ENCODE measurements at regions not wholly inside any gene's neighbourhood (a gene's known extent, or its start where the extent isn't known, plus 50 kb on each side); places are given as distances from the start of the nearest gene placed in this dataset.

GRCh38 chr4:71261001-71261400 lies 77.8 kb upstream of the SLC4A4 start:
- 79 to 80% methylated on average over 6 of the region's 6 CpGs for WGBS, 2 experiments (ENCODE audit: low coverage in 1 of 2, low lambda C conversion rate in 2 of 2, missing lambda C conversion rate in 2 of 2)
- H3K36me3 ChIP-seq (ENCODE audit: low read depth) = no peaks in the 10 kb centered on the region
- no peak overlapping the region for H2AFZ ChIP-seq
- no peaks in the 10 kb centered on the region for H4K20me1 ChIP-seq (ENCODE audit: insufficient read depth)
- H3K4me1 ChIP-seq (ENCODE audit: insufficient read depth) = peaks cover 10% of the 10 kb centered on the region
- H3K4me2 ChIP-seq (ENCODE audit: unreplicated experiment) = no peak overlapping the region
- in situ Hi-C loops (cut with MboI) = no loop called here
- H3K79me2 ChIP-seq (ENCODE audit: insufficient read depth) = peaks cover 6% of the 10 kb centered on the region; the same call in 1 of the 2 replicates
- H3K9ac ChIP-seq = no peak overlapping the region
- no peak for DNase-seq
- H3F3A ChIP-seq (ENCODE audit: insufficient read depth) = peaks cover 11% of the 10 kb centered on the region; the same call in 1 of the 2 replicates
- TF ChIP-seq EZH2 (IDR thresholded peaks at IDR 0.05; ENCODE audit: insufficient read depth, poor library complexity, severe bottlenecking) = no peak
- TF ChIP-seq EZH2phosphoT487 (IDR thresholded peaks at IDR 0.05; ENCODE audit: insufficient read depth, low read depth) = no peak
- H3K27ac ChIP-seq = no peak overlapping the region
- no peaks in the 10 kb centered on the region for H3K9me3 ChIP-seq (ENCODE audit: low read depth)
- H3K27me3 ChIP-seq (replicated peaks; ENCODE audit: insufficient read depth) = no peaks in the 10 kb centered on the region
- no peaks in the 10 kb centered on the region for H3K9me2 ChIP-seq (ENCODE audit: insufficient read depth)
- no peak overlapping the region for H3K4me3 ChIP-seq

GRCh38 chr4:71261633-71262121 lies 77.1 kb upstream of the SLC4A4 start:
- in situ Hi-C loops (cut with MboI) = no loop called here
- no peak for DNase-seq
- Histone ChIP-seq H3K9ac (no peak overlapping the region), H3K79me2 (ENCODE audit: insufficient read depth) (peaks cover 6% of the 10 kb centered on the region; the same call in 1 of the 2 replicates), H2AFZ (no peak overlapping the region), H3K36me3 (ENCODE audit: low read depth) (no peaks in the 10 kb centered on the region), H3K27ac (no peak overlapping the region), H3K4me2 (ENCODE audit: unreplicated experiment) (no peak overlapping the region), H3K4me1 (ENCODE audit: insufficient read depth) (peaks cover 17% of the 10 kb centered on the region), H3K4me3 (no peak overlapping the region), H3K27me3 (replicated peaks; ENCODE audit: insufficient read depth) (no peaks in the 10 kb centered on the region), H3F3A (ENCODE audit: insufficient read depth) (peaks cover 18% of the 10 kb centered on the region), H4K20me1 (ENCODE audit: insufficient read depth) (no peaks in the 10 kb centered on the region), H3K9me3 (ENCODE audit: low read depth) (no peaks in the 10 kb centered on the region), H3K9me2 (ENCODE audit: insufficient read depth) (no peaks in the 10 kb centered on the region)
- no peak for TF ChIP-seq EZH2phosphoT487 (IDR thresholded peaks at IDR 0.05; ENCODE audit: insufficient read depth, low read depth)
- no peak for TF ChIP-seq EZH2 (IDR thresholded peaks at IDR 0.05; ENCODE audit: insufficient read depth, poor library complexity, severe bottlenecking)
- WGBS, 2 experiments (ENCODE audit: low coverage in 1 of 2, low lambda C conversion rate in 2 of 2, missing lambda C conversion rate in 2 of 2) = 97 to 99% methylated on average over 3 of the region's 3 CpGs

GRCh38 chr4:71262161-71262560 lies 76.7 kb upstream of the SLC4A4 start:
- TF ChIP-seq EZH2phosphoT487 (IDR thresholded peaks at IDR 0.05; ENCODE audit: insufficient read depth, low read depth) = no peak
- no peak for TF ChIP-seq EZH2 (IDR thresholded peaks at IDR 0.05; ENCODE audit: insufficient read depth, poor library complexity, severe bottlenecking)
- Histone ChIP-seq H3F3A (ENCODE audit: insufficient read depth) (peaks cover 23% of the 10 kb centered on the region), H3K79me2 (ENCODE audit: insufficient read depth) (peaks cover 6% of the 10 kb centered on the region; the same call in 1 of the 2 replicates), H3K9ac (no peak overlapping the region), H3K27ac (no peak overlapping the region), H3K9me3 (ENCODE audit: low read depth) (no peaks in the 10 kb centered on the region), H2AFZ (no peak overlapping the region), H3K9me2 (ENCODE audit: insufficient read depth) (no peaks in the 10 kb centered on the region), H4K20me1 (ENCODE audit: insufficient read depth) (no peaks in the 10 kb centered on the region), H3K4me1 (ENCODE audit: insufficient read depth) (peaks cover 22% of the 10 kb centered on the region), H3K4me2 (ENCODE audit: unreplicated experiment) (no peak overlapping the region), H3K4me3 (no peak overlapping the region), H3K27me3 (replicated peaks; ENCODE audit: insufficient read depth) (no peaks in the 10 kb centered on the region), H3K36me3 (ENCODE audit: low read depth) (no peaks in the 10 kb centered on the region)
- in situ Hi-C loops (cut with MboI) = no loop called here
- 88 to 89% methylated on average over 3 of the region's 3 CpGs for WGBS, 2 experiments (ENCODE audit: low coverage in 1 of 2, low lambda C conversion rate in 2 of 2, missing lambda C conversion rate in 2 of 2)
- no peak for DNase-seq

- TF ChIP-seq EZH2phosphoT487 (IDR thresholded peaks at IDR 0.05; ENCODE audit: insufficient read depth, low read depth) (peak; percentile 81), EZH2 (IDR thresholded peaks at IDR 0.05; ENCODE audit: insufficient read depth, poor library complexity, severe bottlenecking) (no peak)
- Histone ChIP-seq H3K27me3 (replicated peaks; ENCODE audit: insufficient read depth) (no peaks in the 10 kb centered on the region), H2AFZ (no peak overlapping the region), H3K9ac (peak overlapping the region; percentile 11), H3K79me2 (ENCODE audit: insufficient read depth) (peaks cover 6% of the 10 kb centered on the region; the same call in 1 of the 2 replicates), H3K36me3 (ENCODE audit: low read depth) (no peaks in the 10 kb centered on the region), H3K27ac (peak overlapping the region; percentile 81), H4K20me1 (ENCODE audit: insufficient read depth) (no peaks in the 10 kb centered on the region), H3K4me1 (ENCODE audit: insufficient read depth) (peaks cover 47% of the 10 kb centered on the region), H3K4me2 (ENCODE audit: unreplicated experiment) (peak overlapping the region; percentile 83), H3K9me2 (ENCODE audit: insufficient read depth) (no peaks in the 10 kb centered on the region), H3K9me3 (ENCODE audit: low read depth) (no peaks in the 10 kb centered on the region), H3K4me3 (peak overlapping the region; percentile 40), H3F3A (ENCODE audit: insufficient read depth) (peaks cover 38% of the 10 kb centered on the region)
- in situ Hi-C loops (cut with MboI) = no loop called here
- peak; percentile 91 for DNase-seq
- 8% methylated on average over 5 of the region's 5 CpGs for WGBS, 2 experiments (ENCODE audit: low coverage in 1 of 2, low lambda C conversion rate in 2 of 2, missing lambda C conversion rate in 2 of 2)
Observed at GRCh38 chr4:71266090-71266794, 72.6 kb upstream of the SLC4A4 start.

All from GM23248 (cell line).